HepG2 (cell line): ENCODE measurements at regions not wholly inside any gene's neighbourhood (a gene's known extent, or its start where the extent isn't known, plus 50 kb on each side); places are given as distances from the start of the nearest gene placed in this dataset.

Source experiments
- BHLHE40 ChIP-seq: IDR thresholded peaks from 2 replicates; pipeline ENCODE4 v1.6.1; 2011; ENCODE audit warnings: low read length, improper control_type of control experiment
- ELF1 ChIP-seq: sonication (generic); formaldehyde crosslinking; IDR thresholded peaks from 2 replicates; pipeline ENCODE4 v1.4.0; 2020; ENCODE audit warnings: missing genetic modification reagents
- HNRNPUL1 ChIP-seq: fragments of 200-400 bp; formaldehyde crosslinking; IDR thresholded peaks from 2 replicates; pipeline ENCODE4 v1.6.1; 2017; ENCODE audit warnings: low read depth, mild to moderate bottlenecking, low read length, moderate library complexity
- KAT8 ChIP-seq: IDR thresholded peaks from 2 replicates; pipeline ENCODE4 v1.6.1; 2016; ENCODE audit warnings: missing genetic modification reagents, missing compliant biosample characterization
- MAFF ChIP-seq: IDR thresholded peaks from 2 replicates; pipeline ENCODE4 v1.6.1; 2011; ENCODE audit warnings: low read depth, low read length, improper control_type of control experiment
- NFYB ChIP-seq: sonication (generic); formaldehyde crosslinking; IDR thresholded peaks from 2 replicates; pipeline ENCODE4 v1.4.0; 2020; ENCODE audit warnings: missing genetic modification reagents
- SMAD9 ChIP-seq: sonication (generic); formaldehyde crosslinking; IDR thresholded peaks from 2 replicates; pipeline ENCODE4 v1.5.1; 2020; ENCODE audit warnings: mild to moderate bottlenecking, missing genetic modification reagents
- SMARCE1 ChIP-seq: fragments of 450-650 bp; IDR thresholded peaks from 2 replicates; pipeline ENCODE4 v1.6.1; 2017; ENCODE audit warnings: borderline replicate concordance
- SMC3 ChIP-seq: IDR thresholded peaks from 2 replicates; pipeline ENCODE4 v1.6.1; 2011; ENCODE audit warnings: low read length, improper control_type of control experiment
- ZNF138 ChIP-seq: sonication (generic); formaldehyde crosslinking; IDR thresholded peaks from 2 replicates; pipeline ENCODE4 v1.5.0; 2020; ENCODE audit warnings: mild to moderate bottlenecking, low read depth, missing genetic modification reagents
- ZNF343 ChIP-seq: sonication (generic); formaldehyde crosslinking; IDR thresholded peaks from 2 replicates; pipeline ENCODE4 v1.4.0; 2020; ENCODE audit warnings: mild to moderate bottlenecking, missing genetic modification reagents
- ZNF446 ChIP-seq: sonication (generic); formaldehyde crosslinking; IDR thresholded peaks from 2 replicates; pipeline ENCODE4 v1.5.0; 2020; ENCODE audit warnings: mild to moderate bottlenecking, missing genetic modification reagents
- ZNF737 ChIP-seq: sonication (generic); formaldehyde crosslinking; IDR thresholded peaks from 2 replicates; pipeline ENCODE4 v1.5.0; 2020; ENCODE audit warnings: missing genetic modification reagents, mild to moderate bottlenecking, borderline replicate concordance
- ZNF83 ChIP-seq: sonication (generic); formaldehyde crosslinking; IDR thresholded peaks from 2 replicates; pipeline ENCODE4 v1.4.0; 2020; ENCODE audit warnings: missing genetic modification reagents, mild to moderate bottlenecking, borderline replicate concordance
- TF ChIP-seq, protein P1 (sequence below): sonication (generic); formaldehyde crosslinking; IDR thresholded peaks from 2 replicates; pipeline ENCODE4 v1.4.0; 2020; ENCODE audit warnings: missing genetic modification reagents, borderline replicate concordance
- TF ChIP-seq, protein P2 (sequence below), 2 experiments: sonication (generic) in 1 of 2; formaldehyde crosslinking in 1 of 2; IDR thresholded peaks; 2 replicates each; pipeline versions ENCODE4 v1.4.0 to v1.6.1; 2018 to 2020; ENCODE audit warnings: missing genetic modification reagents in 2 of 2, borderline replicate concordance in 1 of 2, low read depth in 1 of 2, mild to moderate bottlenecking in 1 of 2, missing biosample characterization in 1 of 2
- TF ChIP-seq, protein P3 (sequence below): sonication (generic); formaldehyde crosslinking; IDR thresholded peaks from 2 replicates; pipeline ENCODE4 v1.4.0; 2020; ENCODE audit warnings: missing genetic modification reagents
- TF ChIP-seq, protein P4 (sequence below): sonication (generic); formaldehyde crosslinking; IDR thresholded peaks from 2 replicates; pipeline ENCODE4 v1.4.0; 2020; ENCODE audit warnings: missing genetic modification reagents
- TF ChIP-seq, protein P5 (sequence below): IDR thresholded peaks from 2 replicates; pipeline ENCODE4 v1.6.1; 2016

DNA sequence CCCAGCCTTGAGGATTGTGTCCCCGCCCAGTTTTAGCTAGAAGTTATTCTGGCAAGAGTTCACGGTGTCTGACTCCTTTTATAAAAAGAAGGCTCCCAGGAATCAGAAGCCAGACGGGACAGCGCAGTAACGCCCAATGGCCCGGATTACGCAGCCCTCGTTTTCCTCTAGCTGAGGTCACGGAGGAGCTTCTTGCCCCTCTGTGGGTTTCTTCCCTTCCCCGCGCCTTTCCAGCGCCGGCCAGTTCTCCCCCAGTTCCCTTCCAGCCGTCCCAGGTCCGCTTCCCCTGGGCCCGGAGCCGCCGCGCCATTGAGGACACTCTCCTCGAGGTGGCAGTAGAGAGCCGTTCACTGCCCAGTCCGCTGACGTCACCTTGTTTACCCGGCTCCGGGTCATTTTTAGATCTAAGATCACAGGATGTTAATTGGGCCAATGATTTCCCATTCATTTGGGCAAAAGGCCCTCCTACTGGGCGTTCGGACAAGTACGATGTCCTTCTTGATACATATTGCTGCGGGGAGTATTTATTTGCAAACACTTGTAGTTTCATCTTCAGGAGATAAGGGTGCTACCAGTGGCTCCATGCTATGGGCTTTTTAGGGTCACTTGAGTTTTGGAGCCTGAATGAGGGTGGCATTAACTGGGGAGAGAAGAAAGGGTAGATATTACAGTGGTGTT, 81.5 kb upstream of the PPM1B start (continued):
- TF ChIP-seq SMAD9 (CRISPR knock-in tag) (no peak), ELF1 (CRISPR knock-in tag) (0 out of 2 replicates have a peak, but pooled peaks have one; percentile 37), ZNF737 (CRISPR knock-in tag) (no peak), SMC3 (peak; percentile 58), SMARCE1 (no peak), MAFF (no peak), BHLHE40 (no peak), ZNF343 (CRISPR knock-in tag) (peak; percentile 96), ZNF138 (CRISPR knock-in tag) (no peak), NFYB (CRISPR knock-in tag) (0 out of 2 replicates have a peak, but pooled peaks have one; percentile 19), ZNF83 (no peak), HNRNPUL1 (no peak), KAT8 (peak; percentile 70; the same call in 1 of the 2 replicates), ZNF446 (no peak)
- TF ChIP-seq, protein P1, sequence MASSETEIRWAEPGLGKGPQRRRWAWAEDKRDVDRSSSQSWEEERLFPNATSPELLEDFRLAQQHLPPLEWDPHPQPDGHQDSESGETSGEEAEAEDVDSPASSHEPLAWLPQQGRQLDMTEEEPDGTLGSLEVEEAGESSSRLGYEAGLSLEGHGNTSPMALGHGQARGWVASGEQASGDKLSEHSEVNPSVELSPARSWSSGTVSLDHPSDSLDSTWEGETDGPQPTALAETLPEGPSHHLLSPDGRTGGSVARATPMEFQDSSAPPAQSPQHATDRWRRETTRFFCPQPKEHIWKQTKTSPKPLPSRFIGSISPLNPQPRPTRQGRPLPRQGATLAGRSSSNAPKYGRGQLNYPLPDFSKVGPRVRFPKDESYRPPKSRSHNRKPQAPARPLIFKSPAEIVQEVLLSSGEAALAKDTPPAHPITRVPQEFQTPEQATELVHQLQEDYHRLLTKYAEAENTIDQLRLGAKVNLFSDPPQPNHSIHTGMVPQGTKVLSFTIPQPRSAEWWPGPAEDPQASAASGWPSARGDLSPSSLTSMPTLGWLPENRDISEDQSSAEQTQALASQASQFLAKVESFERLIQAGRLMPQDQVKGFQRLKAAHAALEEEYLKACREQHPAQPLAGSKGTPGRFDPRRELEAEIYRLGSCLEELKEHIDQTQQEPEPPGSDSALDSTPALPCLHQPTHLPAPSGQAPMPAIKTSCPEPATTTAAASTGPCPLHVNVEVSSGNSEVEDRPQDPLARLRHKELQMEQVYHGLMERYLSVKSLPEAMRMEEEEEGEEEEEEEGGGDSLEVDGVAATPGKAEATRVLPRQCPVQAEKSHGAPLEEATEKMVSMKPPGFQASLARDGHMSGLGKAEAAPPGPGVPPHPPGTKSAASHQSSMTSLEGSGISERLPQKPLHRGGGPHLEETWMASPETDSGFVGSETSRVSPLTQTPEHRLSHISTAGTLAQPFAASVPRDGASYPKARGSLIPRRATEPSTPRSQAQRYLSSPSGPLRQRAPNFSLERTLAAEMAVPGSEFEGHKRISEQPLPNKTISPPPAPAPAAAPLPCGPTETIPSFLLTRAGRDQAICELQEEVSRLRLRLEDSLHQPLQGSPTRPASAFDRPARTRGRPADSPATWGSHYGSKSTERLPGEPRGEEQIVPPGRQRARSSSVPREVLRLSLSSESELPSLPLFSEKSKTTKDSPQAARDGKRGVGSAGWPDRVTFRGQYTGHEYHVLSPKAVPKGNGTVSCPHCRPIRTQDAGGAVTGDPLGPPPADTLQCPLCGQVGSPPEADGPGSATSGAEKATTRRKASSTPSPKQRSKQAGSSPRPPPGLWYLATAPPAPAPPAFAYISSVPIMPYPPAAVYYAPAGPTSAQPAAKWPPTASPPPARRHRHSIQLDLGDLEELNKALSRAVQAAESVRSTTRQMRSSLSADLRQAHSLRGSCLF (CRISPR knock-in tag) = no peak
- TF ChIP-seq, protein P2, sequence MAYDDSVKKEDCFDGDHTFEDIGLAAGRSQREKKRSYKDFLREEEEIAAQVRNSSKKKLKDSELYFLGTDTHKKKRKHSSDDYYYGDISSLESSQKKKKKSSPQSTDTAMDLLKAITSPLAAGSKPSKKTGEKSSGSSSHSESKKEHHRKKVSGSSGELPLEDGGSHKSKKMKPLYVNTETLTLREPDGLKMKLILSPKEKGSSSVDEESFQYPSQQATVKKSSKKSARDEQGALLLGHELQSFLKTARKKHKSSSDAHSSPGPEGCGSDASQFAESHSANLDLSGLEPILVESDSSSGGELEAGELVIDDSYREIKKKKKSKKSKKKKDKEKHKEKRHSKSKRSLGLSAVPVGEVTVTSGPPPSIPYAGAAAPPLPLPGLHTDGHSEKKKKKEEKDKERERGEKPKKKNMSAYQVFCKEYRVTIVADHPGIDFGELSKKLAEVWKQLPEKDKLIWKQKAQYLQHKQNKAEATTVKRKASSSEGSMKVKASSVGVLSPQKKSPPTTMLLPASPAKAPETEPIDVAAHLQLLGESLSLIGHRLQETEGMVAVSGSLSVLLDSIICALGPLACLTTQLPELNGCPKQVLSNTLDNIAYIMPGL (CRISPR knock-in tag; IDR thresholded peaks at IDR 0.05; ENCODE audit: borderline replicate concordance in 1 of 2, low read depth in 1 of 2) = peak; percentile 93 to 98
- TF ChIP-seq, protein P3, sequence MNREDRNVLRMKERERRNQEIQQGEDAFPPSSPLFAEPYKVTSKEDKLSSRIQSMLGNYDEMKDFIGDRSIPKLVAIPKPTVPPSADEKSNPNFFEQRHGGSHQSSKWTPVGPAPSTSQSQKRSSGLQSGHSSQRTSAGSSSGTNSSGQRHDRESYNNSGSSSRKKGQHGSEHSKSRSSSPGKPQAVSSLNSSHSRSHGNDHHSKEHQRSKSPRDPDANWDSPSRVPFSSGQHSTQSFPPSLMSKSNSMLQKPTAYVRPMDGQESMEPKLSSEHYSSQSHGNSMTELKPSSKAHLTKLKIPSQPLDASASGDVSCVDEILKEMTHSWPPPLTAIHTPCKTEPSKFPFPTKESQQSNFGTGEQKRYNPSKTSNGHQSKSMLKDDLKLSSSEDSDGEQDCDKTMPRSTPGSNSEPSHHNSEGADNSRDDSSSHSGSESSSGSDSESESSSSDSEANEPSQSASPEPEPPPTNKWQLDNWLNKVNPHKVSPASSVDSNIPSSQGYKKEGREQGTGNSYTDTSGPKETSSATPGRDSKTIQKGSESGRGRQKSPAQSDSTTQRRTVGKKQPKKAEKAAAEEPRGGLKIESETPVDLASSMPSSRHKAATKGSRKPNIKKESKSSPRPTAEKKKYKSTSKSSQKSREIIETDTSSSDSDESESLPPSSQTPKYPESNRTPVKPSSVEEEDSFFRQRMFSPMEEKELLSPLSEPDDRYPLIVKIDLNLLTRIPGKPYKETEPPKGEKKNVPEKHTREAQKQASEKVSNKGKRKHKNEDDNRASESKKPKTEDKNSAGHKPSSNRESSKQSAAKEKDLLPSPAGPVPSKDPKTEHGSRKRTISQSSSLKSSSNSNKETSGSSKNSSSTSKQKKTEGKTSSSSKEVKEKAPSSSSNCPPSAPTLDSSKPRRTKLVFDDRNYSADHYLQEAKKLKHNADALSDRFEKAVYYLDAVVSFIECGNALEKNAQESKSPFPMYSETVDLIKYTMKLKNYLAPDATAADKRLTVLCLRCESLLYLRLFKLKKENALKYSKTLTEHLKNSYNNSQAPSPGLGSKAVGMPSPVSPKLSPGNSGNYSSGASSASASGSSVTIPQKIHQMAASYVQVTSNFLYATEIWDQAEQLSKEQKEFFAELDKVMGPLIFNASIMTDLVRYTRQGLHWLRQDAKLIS (CRISPR knock-in tag) = 0 out of 2 replicates have a peak, but pooled peaks have one; percentile 6
- TF ChIP-seq, protein P4, sequence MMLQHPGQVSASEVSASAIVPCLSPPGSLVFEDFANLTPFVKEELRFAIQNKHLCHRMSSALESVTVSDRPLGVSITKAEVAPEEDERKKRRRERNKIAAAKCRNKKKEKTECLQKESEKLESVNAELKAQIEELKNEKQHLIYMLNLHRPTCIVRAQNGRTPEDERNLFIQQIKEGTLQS (CRISPR knock-in tag) = peak; percentile 97
- TF ChIP-seq, protein P5, sequence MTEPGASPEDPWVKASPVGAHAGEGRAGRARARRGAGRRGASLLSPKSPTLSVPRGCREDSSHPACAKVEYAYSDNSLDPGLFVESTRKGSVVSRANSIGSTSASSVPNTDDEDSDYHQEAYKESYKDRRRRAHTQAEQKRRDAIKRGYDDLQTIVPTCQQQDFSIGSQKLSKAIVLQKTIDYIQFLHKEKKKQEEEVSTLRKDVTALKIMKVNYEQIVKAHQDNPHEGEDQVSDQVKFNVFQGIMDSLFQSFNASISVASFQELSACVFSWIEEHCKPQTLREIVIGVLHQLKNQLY = no peak
